Tibial nerve (tissue), 4 donors: ENCODE measurements at regions not wholly inside any gene's neighbourhood (a gene's known extent, or its start where the extent isn't known, plus 50 kb on each side); places are given as distances from the start of the nearest gene placed in this dataset.
"Not testable (repeated sequence)": the region's sequence is repeated elsewhere in the genome, so short reads cannot be mapped to it uniquely, and the experiment has no call there.

Experiments used
- CTCF ChIP-seq, 5 experiments: fragments of 200-600 bp in 3 of 5; fragments of 450-650 bp in 2 of 5; sonication (generic) in 3 of 5; IDR thresholded peaks; one replicate each; pipeline ENCODE4 v1.5.1; 2016 to 2019; ENCODE audit warnings: antibody characterized with exemption in 5 of 5, mild to moderate bottlenecking in 3 of 5, moderate library complexity in 2 of 5
- EP300 ChIP-seq, 2 donors: sonication (generic); formaldehyde crosslinking; IDR thresholded peaks; one replicate each; pipeline ENCODE4 v1.6.1; 2017; ENCODE audit warnings: antibody characterized with exemption in 2 of 2, mild to moderate bottlenecking in 1 of 2
- POLR2A ChIP-seq, 2 donors: fragments of 450-650 bp; IDR thresholded peaks; one replicate each; pipeline ENCODE4 v1.6.1; 2017; ENCODE audit warnings: antibody characterized with exemption in 2 of 2, mild to moderate bottlenecking in 2 of 2, moderate library complexity in 2 of 2

GRCh38 chr20:4462801-4463200 lies 213.7 kb upstream of the ADRA1D start:
- not testable (repeated sequence) for TF ChIP-seq CTCF, POLR2A, EP300 (IDR thresholded peaks at IDR 0.05)
